GM10266 (cell line): ENCODE measurements at regions not wholly inside any gene's neighbourhood (a gene's known extent, or its start where the extent isn't known, plus 50 kb on each side); places are given as distances from the start of the nearest gene placed in this dataset.

Experiments used
- DNase-seq: peaks from one replicate; pipeline ENCODE4 v3.0.0; 2012; ENCODE audit errors: extremely low spot score
- TF ChIP-seq, protein P1 (sequence below): IDR thresholded peaks from 2 replicates; pipeline ENCODE4 v1.5.1; 2012; ENCODE audit warnings: mild to moderate bottlenecking, low read depth; ENCODE audit not compliant: control insufficient read depth, insufficient read depth; ENCODE audit errors: missing control alignments

DNA sequence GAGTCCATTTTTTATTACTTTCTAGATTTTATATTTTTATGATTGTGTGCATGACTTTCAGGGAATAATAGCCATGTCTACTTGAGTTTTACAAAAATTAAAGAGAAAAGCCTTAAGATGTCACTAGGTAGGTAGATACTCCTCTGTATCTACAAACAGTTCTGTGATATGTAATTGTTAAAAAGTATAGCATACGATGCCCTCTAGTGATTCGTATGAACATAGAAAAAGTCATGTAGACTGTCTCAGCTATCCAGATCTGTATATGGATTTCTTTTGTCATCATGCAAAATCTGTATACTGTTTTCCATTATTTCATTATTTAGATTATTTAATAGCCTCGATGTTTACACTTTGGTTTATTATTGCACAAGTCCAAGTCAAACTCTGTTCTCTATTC, 856.6 kb downstream of the CENPC start:
- TF ChIP-seq, protein P1, sequence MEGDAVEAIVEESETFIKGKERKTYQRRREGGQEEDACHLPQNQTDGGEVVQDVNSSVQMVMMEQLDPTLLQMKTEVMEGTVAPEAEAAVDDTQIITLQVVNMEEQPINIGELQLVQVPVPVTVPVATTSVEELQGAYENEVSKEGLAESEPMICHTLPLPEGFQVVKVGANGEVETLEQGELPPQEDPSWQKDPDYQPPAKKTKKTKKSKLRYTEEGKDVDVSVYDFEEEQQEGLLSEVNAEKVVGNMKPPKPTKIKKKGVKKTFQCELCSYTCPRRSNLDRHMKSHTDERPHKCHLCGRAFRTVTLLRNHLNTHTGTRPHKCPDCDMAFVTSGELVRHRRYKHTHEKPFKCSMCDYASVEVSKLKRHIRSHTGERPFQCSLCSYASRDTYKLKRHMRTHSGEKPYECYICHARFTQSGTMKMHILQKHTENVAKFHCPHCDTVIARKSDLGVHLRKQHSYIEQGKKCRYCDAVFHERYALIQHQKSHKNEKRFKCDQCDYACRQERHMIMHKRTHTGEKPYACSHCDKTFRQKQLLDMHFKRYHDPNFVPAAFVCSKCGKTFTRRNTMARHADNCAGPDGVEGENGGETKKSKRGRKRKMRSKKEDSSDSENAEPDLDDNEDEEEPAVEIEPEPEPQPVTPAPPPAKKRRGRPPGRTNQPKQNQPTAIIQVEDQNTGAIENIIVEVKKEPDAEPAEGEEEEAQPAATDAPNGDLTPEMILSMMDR, result no peak
- DNase-seq, result no peak

DNA sequence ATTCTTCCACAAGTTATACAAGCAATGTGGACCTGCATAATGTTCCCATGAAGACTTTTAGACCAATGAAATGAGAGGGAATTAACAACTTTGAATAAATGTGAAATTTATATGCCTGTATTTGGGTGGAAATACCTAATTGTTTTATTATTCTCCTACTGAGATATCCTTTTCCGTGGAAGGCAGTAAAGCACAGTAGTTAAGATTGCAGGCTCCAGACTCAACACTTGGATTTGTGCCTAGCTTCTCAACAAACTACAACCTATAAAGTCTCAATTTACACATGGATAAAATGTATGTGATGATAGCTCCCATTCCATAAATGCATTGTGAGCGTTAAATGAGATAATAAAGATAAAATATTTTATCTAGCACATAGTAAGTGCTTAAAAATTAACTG, 857.8 kb downstream of the CENPC start:
- TF ChIP-seq, protein P1, result no peak

DNA sequence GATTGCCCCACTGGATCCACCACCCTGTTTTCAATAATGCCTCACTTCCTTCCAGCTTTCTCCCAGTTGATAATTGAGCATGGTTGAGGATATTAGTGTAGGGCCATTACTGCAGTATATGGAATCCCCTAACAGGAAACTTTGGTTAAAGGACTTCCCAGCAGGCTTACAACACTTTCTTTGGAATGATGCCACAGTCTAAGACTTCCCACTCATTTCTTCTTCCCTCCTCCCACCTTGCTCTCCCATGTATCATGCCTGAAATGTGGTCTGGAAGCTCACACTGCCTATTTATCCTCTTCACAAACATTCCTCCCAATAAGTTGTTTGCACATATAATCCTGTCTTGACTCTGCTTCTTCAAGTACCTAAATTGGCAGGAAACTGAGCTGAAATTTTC, 863.3 kb downstream of the CENPC start:
- TF ChIP-seq, protein P1, result no peak
- DNase-seq, result no peak

More for the DNA sequence above, 857.8 kb downstream of the CENPC start:
- DNase-seq, result no peak

DNA sequence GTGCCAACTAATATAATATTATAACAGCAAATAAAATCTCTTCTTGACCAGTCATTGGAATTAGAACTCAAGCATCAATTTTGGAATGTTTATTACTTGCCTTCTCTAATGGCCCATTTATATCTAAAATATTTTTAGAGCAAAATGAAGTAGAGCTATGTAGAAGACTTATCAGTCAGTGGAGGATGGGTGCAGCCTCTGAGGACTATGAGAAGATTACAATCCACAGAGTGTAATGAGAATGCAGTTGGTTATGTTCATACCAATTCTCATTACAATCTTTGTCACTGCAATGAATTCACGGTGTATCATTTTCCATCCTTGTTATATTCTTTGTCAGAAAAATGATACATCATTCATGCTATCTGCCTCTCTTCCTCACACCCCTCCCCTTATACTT, 878.1 kb downstream of the CENPC start:
- no peak for DNase-seq
- TF ChIP-seq, protein P1, result no peak

DNA sequence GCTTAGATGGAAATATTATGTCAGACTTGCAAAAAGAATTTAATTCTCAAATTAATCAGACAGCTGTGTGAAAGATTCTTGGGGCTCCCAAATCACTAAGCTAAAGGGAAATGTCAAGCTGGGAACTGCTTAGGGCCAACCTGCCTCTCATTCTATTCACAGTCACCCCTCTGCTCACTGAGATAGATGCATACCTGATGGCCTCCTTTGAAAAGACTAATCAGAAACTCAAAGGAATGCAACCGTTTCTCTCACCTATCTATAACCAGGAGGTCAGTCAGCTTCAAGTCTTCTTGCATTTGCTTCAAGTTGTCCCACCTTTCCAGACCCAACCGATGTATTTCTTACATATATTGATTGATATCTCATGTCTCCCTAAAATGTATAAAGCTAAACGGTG, 882.7 kb downstream of the CENPC start:
- TF ChIP-seq, protein P1, result no peak
- no peak for DNase-seq

DNA sequence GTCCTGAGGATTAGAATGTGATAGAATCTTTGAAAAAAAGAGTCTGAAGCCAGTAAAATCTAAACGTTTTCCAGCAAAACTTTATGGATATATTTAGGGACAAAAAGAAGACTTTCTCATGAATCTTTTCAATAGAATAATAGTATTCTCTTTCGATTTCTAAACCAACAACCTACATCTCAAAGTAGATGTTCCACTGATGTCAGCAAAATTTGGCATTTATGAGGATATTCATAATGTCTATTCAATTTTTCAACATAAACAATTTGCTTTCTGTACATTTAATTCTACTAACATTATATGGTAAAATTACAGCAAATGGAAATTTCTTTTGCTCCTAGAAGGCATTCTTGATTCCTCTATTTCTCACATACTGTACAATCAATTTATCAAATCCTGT, 886.5 kb downstream of the CENPC start:
- DNase-seq, result no peak
- TF ChIP-seq, protein P1, result no peak

DNA sequence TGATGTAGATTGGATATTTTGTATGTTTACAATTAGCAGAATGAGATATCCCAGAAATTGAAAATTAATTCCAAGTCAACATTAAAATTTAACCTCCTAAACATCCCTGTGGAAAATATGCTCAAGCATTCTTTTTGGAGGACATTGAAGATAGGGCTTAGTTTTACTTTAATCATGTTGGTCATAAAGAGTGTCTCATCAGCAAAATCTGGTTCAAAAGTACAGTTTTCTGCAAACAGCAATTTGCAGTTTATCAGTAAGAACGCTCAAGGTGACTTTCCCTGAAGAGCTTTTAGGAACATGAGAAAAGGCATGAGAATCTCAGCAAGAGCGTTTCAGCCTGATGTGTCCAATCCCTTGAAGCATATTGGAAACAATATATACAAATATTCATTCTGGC, 889.8 kb downstream of the CENPC start:
- DNase-seq, result no peak
- TF ChIP-seq, protein P1, result no peak
